Activated CD4-positive, alpha-beta T cell treated with anti-CD3 and anti-CD28 coated beads, Interleukin-2, amount 10 ng/mL, durations not matched to agents 24 days and 14 days (primary cell): ENCODE measurements at regions not wholly inside any gene's neighbourhood (a gene's known extent, or its start where the extent isn't known, plus 50 kb on each side); places are given as distances from the start of the nearest gene placed in this dataset.
A peak's percentile ranks its signal among the peaks of the same experiment; 100 is the strongest.

Source experiments
- DNase-seq: peaks from one replicate; pipeline ENCODE4 v3.0.0; 2022
- H3K27ac Mint-ChIP-seq: one replicate; pipeline ENCODE4 v1.8.0; 2022; ENCODE audit warnings: mild to moderate bottlenecking, mixed read lengths
- H3K27me3 Mint-ChIP-seq: one replicate; pipeline ENCODE4 v1.8.0; 2022; ENCODE audit warnings: mixed read lengths
- H3K36me3 Mint-ChIP-seq: one replicate; pipeline ENCODE4 v1.8.0; 2022; ENCODE audit warnings: low read depth, mild to moderate bottlenecking, mixed read lengths
- H3K4me1 Mint-ChIP-seq: one replicate; pipeline ENCODE4 v1.8.0; 2021; ENCODE audit warnings: mixed read lengths
- H3K4me3 Mint-ChIP-seq: one replicate; pipeline ENCODE4 v1.8.0; 2022; ENCODE audit warnings: mild to moderate bottlenecking, moderate library complexity, mixed read lengths
- H3K9me3 Mint-ChIP-seq: one replicate; pipeline ENCODE4 v1.8.0; 2021; ENCODE audit warnings: mixed read lengths
- intact Hi-C: fragments of 100-400 bp; cut with micrococcal nuclease; formaldehyde crosslinking; loops from one replicate; pipeline ENCODE4 v1.15.1; 2023

- DNase-seq, result no peak
- no peak overlapping the region for H3K27ac Mint-ChIP-seq
- no peaks in the 10 kb centered on the region for H3K9me3 Mint-ChIP-seq
- H3K4me1 Mint-ChIP-seq, result peaks cover 3% of the 10 kb centered on the region
- H3K36me3 Mint-ChIP-seq, result no peaks in the 10 kb centered on the region
- intact Hi-C loops, result no loop called here
- H3K27me3 Mint-ChIP-seq, result no peaks in the 10 kb centered on the region
- no peak overlapping the region for H3K4me3 Mint-ChIP-seq
Measured at GRCh38 chr2:126317790-126318431, 338.0 kb upstream of the GYPC start.

DNA sequence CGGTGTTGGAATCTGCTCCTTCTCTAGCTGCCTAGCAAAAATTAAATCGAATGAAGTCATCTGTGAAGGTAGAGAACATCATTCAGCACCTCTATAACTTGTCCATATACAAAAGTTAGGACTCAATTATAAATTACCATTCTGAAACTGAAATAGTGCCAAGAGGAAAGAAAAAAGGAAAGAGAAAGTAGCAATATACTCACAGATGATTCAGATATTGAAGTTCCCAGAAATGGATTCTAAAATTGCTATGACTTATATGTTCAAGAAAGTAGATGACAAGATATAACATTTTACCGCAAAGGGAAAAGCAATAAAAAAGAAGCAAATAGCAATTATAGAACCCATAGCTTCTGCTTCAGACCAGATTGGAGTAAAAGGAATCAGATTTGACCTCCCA is 333.6 kb upstream of the GYPC start:
- Mint-ChIP-seq H3K27ac (no peak overlapping the region), H3K9me3 (no peaks in the 10 kb centered on the region), H3K27me3 (peaks cover 2% of the 10 kb centered on the region), H3K4me3 (no peak overlapping the region), H3K4me1 (peaks cover 3% of the 10 kb centered on the region), H3K36me3 (no peaks in the 10 kb centered on the region)
- intact Hi-C loops, result no loop called here
- DNase-seq, result no peak

- no peak for DNase-seq
- H3K9me3 Mint-ChIP-seq, result peaks cover under 1% of the 10 kb centered on the region
- intact Hi-C loops, result no loop called here
- no peak overlapping the region for H3K4me3 Mint-ChIP-seq
- peaks cover 2% of the 10 kb centered on the region for H3K27me3 Mint-ChIP-seq
- H3K27ac Mint-ChIP-seq, result no peak overlapping the region
- H3K4me1 Mint-ChIP-seq, result peaks cover 3% of the 10 kb centered on the region
- H3K36me3 Mint-ChIP-seq, result no peaks in the 10 kb centered on the region
Measured at GRCh38 chr2:126325202-126325601, 330.8 kb upstream of the GYPC start.

GRCh38 chr2:126329173-126329572 is 326.8 kb upstream of the GYPC start:
- Mint-ChIP-seq H3K4me3 (no peak overlapping the region), H3K36me3 (no peaks in the 10 kb centered on the region), H3K9me3 (peaks cover 17% of the 10 kb centered on the region), H3K4me1 (no peaks in the 10 kb centered on the region), H3K27me3 (peaks cover 2% of the 10 kb centered on the region), H3K27ac (no peak overlapping the region)
- DNase-seq, result no peak
- intact Hi-C loops, result no loop called here

DNA sequence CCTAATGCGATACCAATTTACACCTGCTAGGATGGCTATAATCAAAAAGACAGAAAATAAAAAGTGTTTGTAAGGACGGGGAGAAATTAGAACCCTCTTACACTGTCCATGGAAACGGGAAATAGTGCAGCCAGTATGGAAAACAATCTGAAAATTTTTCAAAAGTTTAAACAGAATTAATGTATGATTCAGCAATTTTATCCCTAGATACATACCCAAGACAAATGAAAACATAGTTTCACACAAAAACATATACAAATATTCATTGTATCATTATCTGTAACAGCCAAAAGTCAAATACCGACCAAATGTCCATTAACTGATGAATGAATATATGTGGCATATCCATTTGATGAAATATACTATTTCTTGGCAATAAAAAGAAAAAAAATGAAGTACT is 313.5 kb upstream of the GYPC start:
- H3K4me3 Mint-ChIP-seq, result no peak overlapping the region
- H3K27me3 Mint-ChIP-seq, result peaks cover 3% of the 10 kb centered on the region
- H3K9me3 Mint-ChIP-seq, result no peaks in the 10 kb centered on the region
- H3K27ac Mint-ChIP-seq, result no peak overlapping the region
- intact Hi-C loops, result no loop called here
- no peak for DNase-seq
- no peaks in the 10 kb centered on the region for H3K4me1 Mint-ChIP-seq
- H3K36me3 Mint-ChIP-seq, result no peaks in the 10 kb centered on the region

GRCh38 chr2:126343136-126343535 is 312.8 kb upstream of the GYPC start:
- Mint-ChIP-seq H3K27me3 (peaks cover 3% of the 10 kb centered on the region), H3K4me1 (no peaks in the 10 kb centered on the region), H3K36me3 (no peaks in the 10 kb centered on the region), H3K4me3 (no peak overlapping the region), H3K9me3 (no peaks in the 10 kb centered on the region), H3K27ac (no peak overlapping the region)
- intact Hi-C loops, result no loop called here
- DNase-seq, result no peak

DNA sequence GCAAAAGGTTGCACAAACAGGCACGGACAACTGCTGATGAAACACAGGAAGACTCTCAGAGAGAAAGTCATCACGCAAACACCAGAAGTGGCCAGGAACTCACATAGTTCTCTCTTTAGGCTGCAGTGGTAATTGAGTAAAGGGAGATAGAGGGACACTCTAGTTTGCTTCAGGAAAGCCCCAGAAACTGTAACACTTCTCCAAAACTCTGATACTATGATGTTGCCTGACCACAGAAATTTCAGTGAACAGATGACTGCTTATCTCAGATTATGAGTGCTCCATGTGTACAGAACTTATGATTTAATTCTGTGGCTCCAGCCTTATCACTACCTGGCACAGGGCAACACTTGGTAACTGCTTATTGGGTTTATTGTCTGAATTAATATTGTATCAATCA is 311.5 kb upstream of the GYPC start:
- H3K9me3 Mint-ChIP-seq, result no peaks in the 10 kb centered on the region
- no peaks in the 10 kb centered on the region for H3K4me1 Mint-ChIP-seq
- no peaks in the 10 kb centered on the region for H3K27me3 Mint-ChIP-seq
- no peak for DNase-seq
- no peaks in the 10 kb centered on the region for H3K36me3 Mint-ChIP-seq
- H3K27ac Mint-ChIP-seq, result no peak overlapping the region
- intact Hi-C loops, result no loop called here
- H3K4me3 Mint-ChIP-seq, result no peak overlapping the region

GRCh38 chr2:126345691-126346090 is 310.3 kb upstream of the GYPC start:
- Mint-ChIP-seq H3K4me1 (no peaks in the 10 kb centered on the region), H3K27ac (no peak overlapping the region), H3K4me3 (no peak overlapping the region), H3K36me3 (no peaks in the 10 kb centered on the region), H3K27me3 (no peaks in the 10 kb centered on the region), H3K9me3 (no peaks in the 10 kb centered on the region)
- intact Hi-C loops, result no loop called here
- DNase-seq, result no peak

DNA sequence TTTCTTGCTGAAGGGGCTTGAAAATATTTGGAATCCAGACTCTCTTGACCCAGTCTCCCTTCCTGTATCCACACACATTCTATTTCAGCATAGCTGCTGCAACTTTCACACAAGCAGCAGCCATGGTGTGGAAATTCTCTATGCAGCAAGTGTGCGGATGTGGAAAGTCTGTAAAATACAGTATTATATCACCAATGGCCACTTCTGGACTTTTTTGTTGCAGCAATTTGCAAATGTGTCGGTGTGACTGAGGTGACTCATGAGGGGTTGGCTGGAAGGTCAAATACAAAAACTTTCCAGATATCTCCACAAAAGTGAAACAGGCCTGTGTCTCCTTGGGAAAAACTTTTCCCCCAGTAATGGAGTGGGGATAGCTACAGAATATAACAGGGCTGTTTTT is 299.3 kb upstream of the GYPC start:
- DNase-seq, result peak; percentile 24
- H3K4me1 Mint-ChIP-seq, result no peaks in the 10 kb centered on the region
- H3K27me3 Mint-ChIP-seq, result no peaks in the 10 kb centered on the region
- H3K4me3 Mint-ChIP-seq, result no peak overlapping the region
- no peaks in the 10 kb centered on the region for H3K36me3 Mint-ChIP-seq
- H3K27ac Mint-ChIP-seq, result no peak overlapping the region
- intact Hi-C loops, result no loop called here
- H3K9me3 Mint-ChIP-seq, result no peaks in the 10 kb centered on the region

GRCh38 chr2:126358122-126358521 is 297.8 kb upstream of the GYPC start:
- Mint-ChIP-seq H3K27me3 (no peaks in the 10 kb centered on the region), H3K27ac (no peak overlapping the region), H3K4me1 (no peaks in the 10 kb centered on the region), H3K4me3 (no peak overlapping the region), H3K36me3 (no peaks in the 10 kb centered on the region), H3K9me3 (no peaks in the 10 kb centered on the region)
- no peak for DNase-seq
- intact Hi-C loops, result no loop called here

GRCh38 chr2:126359494-126359893 is 296.5 kb upstream of the GYPC start:
- Mint-ChIP-seq H3K4me3 (no peak overlapping the region), H3K36me3 (no peaks in the 10 kb centered on the region), H3K4me1 (no peaks in the 10 kb centered on the region), H3K27me3 (no peaks in the 10 kb centered on the region), H3K27ac (no peak overlapping the region), H3K9me3 (no peaks in the 10 kb centered on the region)
- peak; percentile 48 for DNase-seq
- intact Hi-C loops, result no loop called here

- H3K27me3 Mint-ChIP-seq, result no peaks in the 10 kb centered on the region
- no peak overlapping the region for H3K4me3 Mint-ChIP-seq
- no peaks in the 10 kb centered on the region for H3K9me3 Mint-ChIP-seq
- intact Hi-C loops, result no loop called here
- no peak overlapping the region for H3K27ac Mint-ChIP-seq
- no peaks in the 10 kb centered on the region for H3K4me1 Mint-ChIP-seq
- no peak for DNase-seq
- H3K36me3 Mint-ChIP-seq, result no peaks in the 10 kb centered on the region
Measured at GRCh38 chr2:126367361-126367760, 288.6 kb upstream of the GYPC start.

- peak; percentile 43 for DNase-seq
- Mint-ChIP-seq H3K27ac (no peak overlapping the region), H3K36me3 (no peaks in the 10 kb centered on the region), H3K27me3 (no peaks in the 10 kb centered on the region), H3K4me1 (no peaks in the 10 kb centered on the region), H3K9me3 (no peaks in the 10 kb centered on the region), H3K4me3 (no peak overlapping the region)
- intact Hi-C loops, result no loop called here
Measured at GRCh38 chr2:126368758-126369157, 287.2 kb upstream of the GYPC start.

- intact Hi-C loops, result no loop called here
- no peak for DNase-seq
- Mint-ChIP-seq H3K9me3 (no peaks in the 10 kb centered on the region), H3K27ac (no peak overlapping the region), H3K27me3 (no peaks in the 10 kb centered on the region), H3K4me1 (no peaks in the 10 kb centered on the region), H3K36me3 (no peaks in the 10 kb centered on the region), H3K4me3 (no peak overlapping the region)
Measured at GRCh38 chr2:126370201-126370600, 285.8 kb upstream of the GYPC start.

- DNase-seq, result no peak
- H3K36me3 Mint-ChIP-seq, result no peaks in the 10 kb centered on the region
- intact Hi-C loops, result no loop called here
- no peaks in the 10 kb centered on the region for H3K4me1 Mint-ChIP-seq
- no peak overlapping the region for H3K4me3 Mint-ChIP-seq
- no peaks in the 10 kb centered on the region for H3K27me3 Mint-ChIP-seq
- H3K27ac Mint-ChIP-seq, result no peak overlapping the region
- no peaks in the 10 kb centered on the region for H3K9me3 Mint-ChIP-seq
Measured at GRCh38 chr2:126372406-126372805, 283.6 kb upstream of the GYPC start.
